ENCODE measurements at regions not wholly inside any gene's neighbourhood (a gene's known extent, or its start where the extent isn't known, plus 50 kb on each side); places are given as distances from the start of the nearest gene placed in this dataset.

GRCh38 chr6:153511896-153512496 is 380.9 kb upstream of the RGS17 start:
- TF ChIP-seq CTCF (IDR thresholded peaks at IDR 0.05) (peak; percentile 59 to 73 (median 64)), POLR2A (IDR thresholded peaks at IDR 0.05) (no peak)

Data from right lobe of liver (tissue), 4 donors.